SK-N-SH (cell line): ENCODE measurements at regions not wholly inside any gene's neighbourhood (a gene's known extent, or its start where the extent isn't known, plus 50 kb on each side); places are given as distances from the start of the nearest gene placed in this dataset.

Experiments
- CTCF ChIA-PET: fragments of 300-600, 350-600 bp; formaldehyde crosslinking; extraction: SDS; loops from one replicate; lab custom pipeline; 2021; lab: Yijun Ruan, JAX
- POLR2A ChIA-PET: fragments of 350-600 bp; sonication (Branson Sonifier 250); formaldehyde crosslinking; extraction: SDS; loops from one replicate; lab custom pipeline; 2020; ENCODE audit warnings: antibody characterized with exemption, inconsistent platforms; lab: Yijun Ruan, JAX
- DNase-seq: peaks from one replicate; pipeline ENCODE4 v3.0.0; 2012
- H2AFZ ChIP-seq: fragments of 200-600 bp; sonication (generic); 2 replicates; pipeline ENCODE4 v1.8.1; 2016; ENCODE audit warnings: antibody characterized with exemption, mild to moderate bottlenecking, low read depth
- H3F3A ChIP-seq: fragments of 200-600 bp; sonication (generic); replicated peaks from 2 replicates; pipeline ENCODE3; 2016; ENCODE audit warnings: antibody characterized with exemption, mild to moderate bottlenecking; ENCODE audit not compliant: insufficient read depth
- H3K27ac ChIP-seq, 2 experiments: fragments of 200-500 bp in 1 of 2; fragments of 200-600 bp in 1 of 2; sonication (Bioruptor generic) in 1 of 2; sonication (generic), shearing (Covaris generic) in 1 of 2; 2 replicates each; pipeline versions ENCODE4 v1.5.1 to v1.6.1; 2014 to 2016; ENCODE audit warnings: low read depth in 2 of 2, inconsistent platforms in 1 of 2, low read length in 1 of 2, mild to moderate bottlenecking in 1 of 2, mixed read lengths in 1 of 2
- H3K27me3 ChIP-seq: fragments of 200-600 bp; sonication (generic), shearing (Covaris generic); 2 replicates; pipeline ENCODE4 v1.6.1; 2016; ENCODE audit warnings: mixed run types; ENCODE audit not compliant: insufficient read depth
- H3K36me3 ChIP-seq, 2 experiments: fragments of 200-500 bp in 1 of 2; fragments of 200-600 bp in 1 of 2; sonication (Bioruptor generic) in 1 of 2; sonication (generic) in 1 of 2; replicated peaks in 1 of 2; 2 replicates each; pipeline versions ENCODE3 to v1.5.1; 2014 to 2016; ENCODE audit warnings: low read length in 1 of 2, mild to moderate bottlenecking in 1 of 2; ENCODE audit not compliant: insufficient read depth in 2 of 2, control insufficient read depth in 1 of 2
- H3K4me1 ChIP-seq, 2 experiments: fragments of 200-500 bp in 1 of 2; fragments of 200-600 bp in 1 of 2; sonication (Bioruptor generic) in 1 of 2; sonication (generic), shearing (Covaris generic) in 1 of 2; 2 replicates each; pipeline versions ENCODE4 v1.5.1 to v1.6.1; 2014 to 2016; ENCODE audit warnings: low read depth in 1 of 2, low read length in 1 of 2, mixed run types in 1 of 2; ENCODE audit not compliant: insufficient read depth in 2 of 2, control insufficient read depth in 1 of 2
- H3K4me2 ChIP-seq: fragments of 200-600 bp; sonication (generic), shearing (Covaris generic); 2 replicates; pipeline ENCODE4 v1.6.1; 2017; ENCODE audit warnings: mixed run types
- H3K4me3 ChIP-seq, 2 experiments: fragments of 200-500 bp in 1 of 2; fragments of 200-600 bp in 1 of 2; sonication (Bioruptor generic) in 1 of 2; sonication (generic), shearing (Covaris generic) in 1 of 2; 2 replicates each; pipeline versions ENCODE4 v1.5.1 to v1.8.1; 2014 to 2016; ENCODE audit warnings: low read depth in 2 of 2, inconsistent platforms in 1 of 2, low read length in 1 of 2, mild to moderate bottlenecking in 1 of 2, mixed read lengths in 1 of 2, moderate library complexity in 1 of 2
- H3K79me2 ChIP-seq: fragments of 200-600 bp; sonication (generic); 2 replicates; pipeline ENCODE4 v1.8.1; 2017; ENCODE audit warnings: mild to moderate bottlenecking; ENCODE audit not compliant: insufficient read depth
- H3K9ac ChIP-seq: fragments of 200-600 bp; sonication (generic); 2 replicates; pipeline ENCODE4 v1.6.1; 2017; ENCODE audit warnings: mixed run types
- H3K9me2 ChIP-seq: fragments of 200-600 bp; sonication (generic); 2 replicates; pipeline ENCODE4 v1.6.1; 2017; ENCODE audit warnings: mixed run types
- H3K9me3 ChIP-seq: fragments of 200-600 bp; sonication (generic); 2 replicates; pipeline ENCODE4 v1.6.1; 2017; ENCODE audit warnings: mixed run types, mild to moderate bottlenecking, moderate library complexity
- H4K20me1 ChIP-seq: fragments of 200-600 bp; sonication (generic); 2 replicates; pipeline ENCODE4 v1.6.1; 2017; ENCODE audit warnings: mild to moderate bottlenecking, mixed run types; ENCODE audit not compliant: insufficient read depth
- CHD2 ChIP-seq: fragments of 150-350 bp; IDR thresholded peaks from 2 replicates; pipeline ENCODE4 v1.6.1; 2018; ENCODE audit warnings: low read length; ENCODE audit not compliant: partially characterized antibody
- ELF1 ChIP-seq: IDR thresholded peaks from 2 replicates; pipeline ENCODE4 v1.4.0; 2012
- EP300 ChIP-seq, 2 experiments: IDR thresholded peaks; 2 replicates each; pipeline versions ENCODE4 v1.4.0 to v1.6.1; 2012; ENCODE audit warnings: borderline replicate concordance in 1 of 2, low read depth in 1 of 2, low read length in 1 of 2
- EZH2phosphoT487 ChIP-seq: fragments of 200-600 bp; sonication (generic); IDR thresholded peaks from 2 replicates; pipeline ENCODE4 v1.6.1; 2017; ENCODE audit warnings: low read depth, mixed run types, mild to moderate bottlenecking, antibody characterized with exemption, moderate library complexity, borderline replicate concordance
- FOXJ3 ChIP-seq: sonication (generic); formaldehyde crosslinking; IDR thresholded peaks from 2 replicates; pipeline ENCODE4 v1.5.1; 2020; ENCODE audit warnings: mild to moderate bottlenecking, missing genetic modification reagents
- FOXM1 ChIP-seq: IDR thresholded peaks from 2 replicates; pipeline ENCODE4 v1.4.0; 2012; ENCODE audit warnings: low read depth, mild to moderate bottlenecking
- GABPA ChIP-seq: IDR thresholded peaks from 2 replicates; pipeline ENCODE4 v1.4.0; 2012; ENCODE audit warnings: low read depth, mild to moderate bottlenecking
- GATA2 ChIP-seq: sonication (generic); formaldehyde crosslinking; IDR thresholded peaks from 2 replicates; pipeline ENCODE4 v1.5.0; 2020; ENCODE audit warnings: mild to moderate bottlenecking, missing genetic modification reagents
- JUND ChIP-seq: IDR thresholded peaks from 2 replicates; pipeline ENCODE4 v1.4.0; 2012
- MEF2A ChIP-seq: IDR thresholded peaks from 2 replicates; pipeline ENCODE4 v1.4.0; 2012; ENCODE audit warnings: low read depth, borderline replicate concordance
- MXI1 ChIP-seq: IDR thresholded peaks from 2 replicates; pipeline ENCODE4 v1.6.1; 2012; ENCODE audit warnings: mild to moderate bottlenecking, low read depth, low read length, improper control_type of control experiment
- NRF1 ChIP-seq: IDR thresholded peaks from 2 replicates; pipeline ENCODE4 v1.6.1; 2012; ENCODE audit warnings: low read depth, mild to moderate bottlenecking, low read length
- POLR2AphosphoS5 ChIP-seq: IDR thresholded peaks from 2 replicates; pipeline ENCODE4 v1.6.1; 2012; ENCODE audit warnings: low read depth, low read length
- RAD21 ChIP-seq: IDR thresholded peaks from 2 replicates; pipeline ENCODE4 v1.6.1; 2012; ENCODE audit warnings: mild to moderate bottlenecking, low read length
- RCOR1 ChIP-seq: fragments of 150-350 bp; IDR thresholded peaks from 2 replicates; pipeline ENCODE4 v1.6.1; 2017; ENCODE audit warnings: antibody characterized with exemption, low read length
- RFX5 ChIP-seq: IDR thresholded peaks from 2 replicates; pipeline ENCODE4 v1.6.1; 2012; ENCODE audit warnings: mild to moderate bottlenecking, improper control_type of control experiment, low read length
- SMC3 ChIP-seq: IDR thresholded peaks from 2 replicates; pipeline ENCODE4 v1.6.1; 2012; ENCODE audit warnings: low read depth, low read length, improper control_type of control experiment
- WGBS: methylation state at CpG from one replicate; pipeline ENCODE4 v1.1.6; 2017; ENCODE audit warnings: low lambda C conversion rate; 5-methylcytosine and 5-hydroxymethylcytosine counted together
- TF ChIP-seq, protein P1 (sequence below): fragments of 200-600 bp; sonication (generic); IDR thresholded peaks from 2 replicates; pipeline ENCODE4 v1.6.1; 2017; ENCODE audit warnings: antibody characterized with exemption, mild to moderate bottlenecking, moderate library complexity
- TF ChIP-seq, protein P2 (sequence below): IDR thresholded peaks from 2 replicates; pipeline ENCODE4 v1.4.0; 2012; ENCODE audit warnings: low read depth
- TF ChIP-seq, protein P3 (sequence below): IDR thresholded peaks from 2 replicates; pipeline ENCODE4 v1.4.0; 2012; ENCODE audit warnings: low read depth, borderline replicate concordance

DNA sequence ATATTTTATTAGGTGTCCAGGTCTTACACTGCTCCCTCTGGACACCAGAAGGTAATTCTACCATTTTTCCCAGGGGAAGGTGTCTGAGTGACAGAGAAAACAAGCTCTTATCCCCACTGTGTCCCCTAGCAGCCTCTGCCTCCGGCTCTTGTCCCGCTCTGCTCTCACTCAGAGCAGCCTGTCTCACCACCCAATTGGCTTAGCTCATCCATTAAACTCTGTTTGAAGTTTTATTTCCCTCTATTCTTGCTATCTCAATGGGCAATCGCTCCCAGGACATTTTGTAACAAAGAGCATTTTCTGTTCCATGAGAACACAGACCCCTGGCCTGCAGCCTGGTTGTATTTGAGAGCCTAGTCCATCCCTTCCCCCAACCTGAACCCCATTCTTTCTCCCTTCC lies 90.6 kb upstream of the LDAH start:
- ChIA-PET CTCF (interaction anchor here (0.6 to 4.7 kb wide), 6 partner anchors 11 to 447 kb away, joined by 3 to 28 read pairs (median 6); no protein-coding TSS in a partner anchor), POLR2A (no interaction called here)
- Histone ChIP-seq H3K4me1 (peaks cover 12 to 18% of the 10 kb centered on the region in 2 experiments; a peak in 3 of 4 replicates), H3K79me2 (no peaks in the 10 kb centered on the region), H3K4me3 (no peak overlapping the region), H3K4me2 (no peak overlapping the region), H3K27me3 (no peaks in the 10 kb centered on the region; the same call in 1 of the 2 replicates), H3K9ac (no peak overlapping the region), H3F3A (peaks cover 10% of the 10 kb centered on the region), H3K9me2 (no peaks in the 10 kb centered on the region), H3K9me3 (no peaks in the 10 kb centered on the region), H3K36me3 (no peaks in the 10 kb centered on the region), H3K27ac (no peak overlapping the region), H2AFZ (no peak overlapping the region), H4K20me1 (no peaks in the 10 kb centered on the region)
- no peak for TF ChIP-seq SMC3
- TF ChIP-seq JUND: no peak
- no peak for TF ChIP-seq MXI1
- no peak for TF ChIP-seq NRF1
- TF ChIP-seq EZH2phosphoT487: no peak
- TF ChIP-seq GABPA: no peak
- no peak for TF ChIP-seq POLR2AphosphoS5
- TF ChIP-seq, protein P1, sequence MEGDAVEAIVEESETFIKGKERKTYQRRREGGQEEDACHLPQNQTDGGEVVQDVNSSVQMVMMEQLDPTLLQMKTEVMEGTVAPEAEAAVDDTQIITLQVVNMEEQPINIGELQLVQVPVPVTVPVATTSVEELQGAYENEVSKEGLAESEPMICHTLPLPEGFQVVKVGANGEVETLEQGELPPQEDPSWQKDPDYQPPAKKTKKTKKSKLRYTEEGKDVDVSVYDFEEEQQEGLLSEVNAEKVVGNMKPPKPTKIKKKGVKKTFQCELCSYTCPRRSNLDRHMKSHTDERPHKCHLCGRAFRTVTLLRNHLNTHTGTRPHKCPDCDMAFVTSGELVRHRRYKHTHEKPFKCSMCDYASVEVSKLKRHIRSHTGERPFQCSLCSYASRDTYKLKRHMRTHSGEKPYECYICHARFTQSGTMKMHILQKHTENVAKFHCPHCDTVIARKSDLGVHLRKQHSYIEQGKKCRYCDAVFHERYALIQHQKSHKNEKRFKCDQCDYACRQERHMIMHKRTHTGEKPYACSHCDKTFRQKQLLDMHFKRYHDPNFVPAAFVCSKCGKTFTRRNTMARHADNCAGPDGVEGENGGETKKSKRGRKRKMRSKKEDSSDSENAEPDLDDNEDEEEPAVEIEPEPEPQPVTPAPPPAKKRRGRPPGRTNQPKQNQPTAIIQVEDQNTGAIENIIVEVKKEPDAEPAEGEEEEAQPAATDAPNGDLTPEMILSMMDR: no peak
- TF ChIP-seq, protein P2, sequence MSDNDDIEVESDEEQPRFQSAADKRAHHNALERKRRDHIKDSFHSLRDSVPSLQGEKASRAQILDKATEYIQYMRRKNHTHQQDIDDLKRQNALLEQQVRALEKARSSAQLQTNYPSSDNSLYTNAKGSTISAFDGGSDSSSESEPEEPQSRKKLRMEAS: no peak
- TF ChIP-seq FOXM1: no peak
- WGBS: 30% methylated on average over 3 of the region's 3 CpGs
- no peak for DNase-seq

DNA sequence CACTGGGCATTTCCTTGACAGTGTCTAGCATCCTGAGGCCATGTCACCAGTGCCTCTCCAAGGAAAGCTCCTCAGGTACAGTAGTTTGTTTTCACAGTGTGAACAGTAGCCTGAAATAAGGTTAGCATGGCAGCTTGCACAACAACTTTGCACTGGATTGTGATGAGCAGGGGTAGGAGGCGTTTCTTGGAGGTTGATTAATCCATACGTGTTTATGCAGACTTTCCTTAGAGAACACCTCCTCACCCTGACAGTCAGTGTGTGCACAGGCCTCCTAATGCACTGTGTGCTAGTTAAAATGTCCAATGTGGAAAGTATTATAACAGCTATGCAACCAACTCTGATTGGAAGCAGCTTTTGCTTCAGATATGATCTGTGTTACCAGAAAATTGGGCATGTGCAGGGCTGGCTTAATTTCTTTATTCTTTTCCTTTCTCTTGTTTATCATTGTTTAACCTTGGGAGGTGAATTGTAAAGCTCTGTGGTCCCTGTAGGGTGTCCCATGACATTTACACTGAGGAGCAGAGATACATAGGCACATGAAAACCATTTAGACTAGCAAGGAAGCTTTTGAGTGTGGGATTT lies 77.2 kb upstream of the LDAH start:
- CTCF ChIA-PET: interaction anchor here (0.9 to 4.0 kb wide), 11 partner anchors 8 to 249 kb away, joined by 3 to 18 read pairs (median 4); partner anchors contain the start of genes GDF7 and HS1BP3
- H4K20me1 ChIP-seq: no peaks in the 10 kb centered on the region
- no peaks in the 10 kb centered on the region for H3K79me2 ChIP-seq
- H3K9ac ChIP-seq: no peak overlapping the region
- peaks cover 0 to 14% of the 10 kb centered on the region in 2 experiments; a peak in 2 of 4 replicates for H3K4me1 ChIP-seq
- H2AFZ ChIP-seq: no peak overlapping the region
- H3K4me2 ChIP-seq: no peak overlapping the region
- no peaks in the 10 kb centered on the region for H3K9me3 ChIP-seq
- H3K27me3 ChIP-seq: peaks cover 17% of the 10 kb centered on the region
- peak; percentile 64 for DNase-seq
- H3K36me3 ChIP-seq: no peaks in the 10 kb centered on the region
- POLR2A ChIA-PET: interaction anchor here (1.0 to 1.9 kb wide), 2 partner anchors 17 to 77 kb away, joined by 3 to 6 read pairs; partner anchors contain the start of gene LDAH
- WGBS: 15% methylated on average over 2 of the region's 2 CpGs
- H3K4me3 ChIP-seq: no peak overlapping the region
- H3K27ac ChIP-seq: peak overlapping the region in 1 of 2 experiments; percentile 87; a peak in 2 of 4 replicates
- H3K9me2 ChIP-seq: no peaks in the 10 kb centered on the region
- no peaks in the 10 kb centered on the region for H3F3A ChIP-seq
- peak; percentile 45; the same call in 1 of the 2 replicates for TF ChIP-seq RAD21
- TF ChIP-seq, protein P1: no peak
- TF ChIP-seq, protein P2: no peak
- TF ChIP-seq ELF1: no peak
- peak in 1 of 2 experiments; percentile 85; a peak in 2 of 4 replicates for TF ChIP-seq EP300 (IDR thresholded peaks at IDR 0.05; ENCODE audit: borderline replicate concordance in 1 of 2, low read depth in 1 of 2, low read length in 1 of 2)
- TF ChIP-seq MEF2A: no peak
- TF ChIP-seq RFX5: no peak
- no peak for TF ChIP-seq POLR2AphosphoS5
- TF ChIP-seq, protein P3, sequence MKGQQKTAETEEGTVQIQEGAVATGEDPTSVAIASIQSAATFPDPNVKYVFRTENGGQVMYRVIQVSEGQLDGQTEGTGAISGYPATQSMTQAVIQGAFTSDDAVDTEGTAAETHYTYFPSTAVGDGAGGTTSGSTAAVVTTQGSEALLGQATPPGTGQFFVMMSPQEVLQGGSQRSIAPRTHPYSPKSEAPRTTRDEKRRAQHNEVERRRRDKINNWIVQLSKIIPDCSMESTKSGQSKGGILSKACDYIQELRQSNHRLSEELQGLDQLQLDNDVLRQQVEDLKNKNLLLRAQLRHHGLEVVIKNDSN: no peak
- peak; percentile 75 for TF ChIP-seq RCOR1
- peak; percentile 72 for TF ChIP-seq GATA2 (CRISPR knock-in tag)
- TF ChIP-seq MXI1: no peak; the same call in 1 of the 2 replicates
- peak; percentile 62 for TF ChIP-seq CHD2
- no peak for TF ChIP-seq NRF1
- TF ChIP-seq JUND: no peak
- no peak for TF ChIP-seq FOXJ3 (CRISPR knock-in tag)
